H9 (cell line): ENCODE measurements at regions not wholly inside any gene's neighbourhood (a gene's known extent, or its start where the extent isn't known, plus 50 kb on each side); places are given as distances from the start of the nearest gene placed in this dataset.

Source experiments
- DNase-seq: peaks from one replicate; pipeline ENCODE4 v3.0.0-alpha.2; 2017
- H2AFZ ChIP-seq: one replicate; pipeline ENCODE4 v1.6.1; 2013; ENCODE audit warnings: mild to moderate bottlenecking, low read length, control low read depth, moderate library complexity
- H2AK5ac ChIP-seq: 2 replicates; pipeline ENCODE4 v1.6.1; 2013; ENCODE audit warnings: low read length, control low read depth, mixed read lengths; ENCODE audit not compliant: insufficient read length
- H2BK120ac ChIP-seq: one replicate; pipeline ENCODE4 v1.6.1; 2013; ENCODE audit warnings: low read depth, mild to moderate bottlenecking, low read length, control low read depth, inconsistent platforms; ENCODE audit not compliant: poor library complexity, severe bottlenecking
- H2BK12ac ChIP-seq: 2 replicates; pipeline ENCODE4 v1.6.1; 2013; ENCODE audit warnings: low read length, control low read depth, mixed read lengths, low read depth; ENCODE audit not compliant: insufficient read length
- H2BK15ac ChIP-seq: 2 replicates; pipeline ENCODE4 v1.6.1; 2013; ENCODE audit warnings: low read depth, low read length, control low read depth
- H2BK20ac ChIP-seq: one replicate; pipeline ENCODE4 v1.6.1; 2013; ENCODE audit warnings: low read depth, mild to moderate bottlenecking, low read length, control low read depth, inconsistent platforms; ENCODE audit not compliant: poor library complexity, severe bottlenecking
- H2BK5ac ChIP-seq: 2 replicates; pipeline ENCODE4 v1.6.1; 2013; ENCODE audit warnings: low read length, control low read depth, mixed read lengths; ENCODE audit not compliant: insufficient read length
- H3K14ac ChIP-seq: 2 replicates; pipeline ENCODE4 v1.6.1; 2013; ENCODE audit warnings: low read length, control low read depth; ENCODE audit not compliant: insufficient read depth
- H3K18ac ChIP-seq: 2 replicates; pipeline ENCODE4 v1.6.1; 2013; ENCODE audit warnings: low read depth, mild to moderate bottlenecking, mixed read lengths, low read length, control low read depth; ENCODE audit not compliant: insufficient read length
- H3K23ac ChIP-seq: 2 replicates; pipeline ENCODE4 v1.6.1; 2013; ENCODE audit warnings: low read length, control low read depth, mixed read lengths, low read depth; ENCODE audit not compliant: insufficient read length
- H3K23me2 ChIP-seq: 2 replicates; pipeline ENCODE4 v1.6.1; 2013; ENCODE audit warnings: low read depth, mild to moderate bottlenecking, mixed read lengths, low read length, control low read depth; ENCODE audit not compliant: insufficient read length, poor library complexity, severe bottlenecking
- H3K27ac ChIP-seq: 2 replicates; pipeline ENCODE4 v1.5.1; 2013; ENCODE audit warnings: low read length, control low read depth, mixed read lengths, low read depth; ENCODE audit not compliant: insufficient read length
- H3K27me3 ChIP-seq: 2 replicates; pipeline ENCODE4 v1.6.1; 2013; ENCODE audit warnings: low read length, control low read depth, inconsistent platforms; ENCODE audit not compliant: insufficient read depth
- H3K4ac ChIP-seq: 2 replicates; pipeline ENCODE4 v1.6.1; 2013; ENCODE audit warnings: low read depth, mild to moderate bottlenecking, control low read depth, inconsistent platforms, low read length, moderate library complexity
- H3K4me1 ChIP-seq: 2 replicates; pipeline ENCODE4 v1.6.1; 2013; ENCODE audit warnings: low read length, control low read depth, inconsistent platforms; ENCODE audit not compliant: insufficient read depth
- H3K4me2 ChIP-seq: 2 replicates; pipeline ENCODE4 v1.6.1; 2013; ENCODE audit warnings: low read length, control low read depth, mixed read lengths; ENCODE audit not compliant: insufficient read length, insufficient read depth
- H3K56ac ChIP-seq: 2 replicates; pipeline ENCODE4 v1.6.1; 2013; ENCODE audit warnings: low read depth, mild to moderate bottlenecking, mixed read lengths, low read length, control low read depth; ENCODE audit not compliant: insufficient read length
- H3K79me1 ChIP-seq: 2 replicates; pipeline ENCODE4 v1.6.1; 2013; ENCODE audit warnings: low read depth, mild to moderate bottlenecking, moderate library complexity, low read length, control low read depth, inconsistent platforms; ENCODE audit not compliant: insufficient read depth, poor library complexity, severe bottlenecking
- H3K79me2 ChIP-seq: 2 replicates; pipeline ENCODE4 v1.6.1; 2013; ENCODE audit warnings: low read length, control low read depth, inconsistent platforms; ENCODE audit not compliant: insufficient read depth
- H3K9ac ChIP-seq: 2 replicates; pipeline ENCODE4 v1.6.1; 2013; ENCODE audit warnings: low read length, control low read depth, mixed read lengths; ENCODE audit not compliant: insufficient read length; ENCODE audit errors: extremely low read depth
- H3K9me3 ChIP-seq: one replicate; pipeline ENCODE4 v1.6.1; 2013; ENCODE audit warnings: low read depth, low read length, inconsistent platforms; ENCODE audit not compliant: control insufficient read depth
- H3T11ph ChIP-seq: one replicate; pipeline ENCODE4 v1.6.1; 2013; ENCODE audit warnings: mild to moderate bottlenecking, low read length, control low read depth, inconsistent platforms
- H4K20me1 ChIP-seq: one replicate; pipeline ENCODE4 v1.6.1; 2013; ENCODE audit not compliant: control insufficient read depth, insufficient read length, insufficient read depth
- H4K5ac ChIP-seq: 2 replicates; pipeline ENCODE4 v1.6.1; 2013; ENCODE audit warnings: low read depth, mild to moderate bottlenecking, mixed read lengths, low read length, control low read depth; ENCODE audit not compliant: insufficient read length
- H4K8ac ChIP-seq: replicated peaks from 2 replicates; pipeline ENCODE4 v1.6.1; 2013; ENCODE audit warnings: low read length, control low read depth, mixed read lengths, low read depth; ENCODE audit not compliant: insufficient read length
- H4K91ac ChIP-seq: 2 replicates; pipeline ENCODE4 v1.6.1; 2013; ENCODE audit warnings: low read depth, mild to moderate bottlenecking, moderate library complexity, mixed read lengths, low read length, control low read depth; ENCODE audit not compliant: insufficient read length
- H3K27ac Mint-ChIP-seq, 3 experiments: 2 replicates in 2 of 3; 3 replicates in 1 of 3; pipeline ENCODE4 v1.8.0; 2020 to 2021; ENCODE audit warnings: mixed read lengths in 3 of 3, mild to moderate bottlenecking in 1 of 3, moderate library complexity in 1 of 3
- H3K27me3 Mint-ChIP-seq: 2 replicates; pipeline ENCODE4 v1.8.0; 2021; ENCODE audit warnings: low read depth, mild to moderate bottlenecking, moderate library complexity, mixed read lengths
- H3K36me3 Mint-ChIP-seq, 3 experiments: 2 replicates in 2 of 3; 3 replicates in 1 of 3; pipeline ENCODE4 v1.8.0; 2020 to 2021; ENCODE audit warnings: low read depth in 3 of 3, mixed read lengths in 3 of 3; ENCODE audit not compliant: insufficient read depth in 1 of 3
- H3K4me1 Mint-ChIP-seq, 2 experiments: 2 replicates each; pipeline ENCODE4 v1.8.0; 2020; ENCODE audit warnings: mixed read lengths in 2 of 2
- H3K4me3 Mint-ChIP-seq, 2 experiments: 2 replicates in 1 of 2; 3 replicates in 1 of 2; pipeline ENCODE4 v1.8.0; 2020 to 2021; ENCODE audit warnings: mild to moderate bottlenecking in 2 of 2, mixed read lengths in 2 of 2, moderate library complexity in 1 of 2
- H3K9me3 Mint-ChIP-seq, 2 experiments: 2 replicates in 1 of 2; 3 replicates in 1 of 2; pipeline ENCODE4 v1.8.0; 2020; ENCODE audit warnings: mild to moderate bottlenecking in 2 of 2, mixed read lengths in 2 of 2, moderate library complexity in 1 of 2
- WGBS: extraction: QIAGEN DNeasy Blood & Tissue Kit; methylation state at CpG from one replicate; pipeline ENCODE4 v1.1.7; 2013; ENCODE audit warnings: missing lambda C conversion rate, low lambda C conversion rate, mixed read lengths; ENCODE audit not compliant: insufficient read length; ENCODE audit errors: extremely low coverage; 5-methylcytosine and 5-hydroxymethylcytosine counted together
- TF ChIP-seq, protein P1 (sequence below): fragments of 200-600 bp; sonication (generic); conservative IDR thresholded peaks from 3 replicates; pipeline ENCODE4 v1.8.0; 2021; ENCODE audit warnings: antibody characterized with exemption, mild to moderate bottlenecking

DNA sequence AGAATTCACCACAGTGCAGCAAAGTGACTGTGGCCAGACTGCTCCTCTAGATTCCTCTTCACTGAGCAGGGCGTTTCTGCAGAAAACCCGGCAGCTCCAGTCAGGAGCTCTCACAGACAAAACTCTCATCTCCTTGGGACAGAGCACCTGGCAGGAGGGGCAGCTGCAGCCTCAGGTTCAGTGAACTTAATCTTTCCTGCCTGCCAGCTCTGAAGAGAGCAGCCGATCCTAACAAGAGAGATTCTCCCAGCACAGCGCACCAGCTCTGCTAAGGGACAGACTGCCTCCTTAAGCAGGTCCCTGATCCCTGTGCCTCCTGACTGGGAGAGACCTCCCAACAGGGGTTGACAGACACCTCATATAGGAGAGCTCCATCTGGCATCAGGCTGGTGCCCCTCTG is 1065.5 kb downstream of the GRIK2 start:
- no peaks in the 10 kb centered on the region for H3K23me2 ChIP-seq
- H2BK12ac ChIP-seq = no peak overlapping the region
- no peaks in the 10 kb centered on the region for H4K20me1 ChIP-seq
- H3K9me3 ChIP-seq = no peaks in the 10 kb centered on the region
- Mint-ChIP-seq H3K27me3 (peaks cover 73% of the 10 kb centered on the region), H3K9me3 (no peaks in the 10 kb centered on the region; a peak in 1 of 5 replicates), H3K4me1 (no peaks in the 10 kb centered on the region), H3K27ac (no peak overlapping the region), H3K36me3 (no peaks in the 10 kb centered on the region; a peak in 1 of 7 replicates), H3K4me3 (no peak overlapping the region)
- no peak overlapping the region for H2BK15ac ChIP-seq
- H3K4me2 ChIP-seq = no peak overlapping the region
- H4K5ac ChIP-seq = no peak overlapping the region
- no peak overlapping the region for H3K4ac ChIP-seq
- H2BK5ac ChIP-seq = no peak overlapping the region
- peaks cover 7% of the 10 kb centered on the region; the same call in 1 of the 2 replicates for H3K27me3 ChIP-seq
- H3K23ac ChIP-seq = no peak overlapping the region
- no peak overlapping the region for H2AK5ac ChIP-seq
- H3K14ac ChIP-seq = no peak overlapping the region
- no peak overlapping the region for H2BK120ac ChIP-seq
- no peak overlapping the region for H2AFZ ChIP-seq
- H3K18ac ChIP-seq = no peak overlapping the region
- H3K4me1 ChIP-seq = no peaks in the 10 kb centered on the region
- no peaks in the 10 kb centered on the region for H3K79me1 ChIP-seq
- no peak overlapping the region for H4K91ac ChIP-seq
- H3K27ac ChIP-seq = no peak overlapping the region
- H3K56ac ChIP-seq = no peak overlapping the region
- H2BK20ac ChIP-seq = no peak overlapping the region
- no peak for DNase-seq
- H3K79me2 ChIP-seq = no peaks in the 10 kb centered on the region
- H3K9ac ChIP-seq = no peak overlapping the region
- no peak overlapping the region for H4K8ac ChIP-seq
- TF ChIP-seq, protein P1, sequence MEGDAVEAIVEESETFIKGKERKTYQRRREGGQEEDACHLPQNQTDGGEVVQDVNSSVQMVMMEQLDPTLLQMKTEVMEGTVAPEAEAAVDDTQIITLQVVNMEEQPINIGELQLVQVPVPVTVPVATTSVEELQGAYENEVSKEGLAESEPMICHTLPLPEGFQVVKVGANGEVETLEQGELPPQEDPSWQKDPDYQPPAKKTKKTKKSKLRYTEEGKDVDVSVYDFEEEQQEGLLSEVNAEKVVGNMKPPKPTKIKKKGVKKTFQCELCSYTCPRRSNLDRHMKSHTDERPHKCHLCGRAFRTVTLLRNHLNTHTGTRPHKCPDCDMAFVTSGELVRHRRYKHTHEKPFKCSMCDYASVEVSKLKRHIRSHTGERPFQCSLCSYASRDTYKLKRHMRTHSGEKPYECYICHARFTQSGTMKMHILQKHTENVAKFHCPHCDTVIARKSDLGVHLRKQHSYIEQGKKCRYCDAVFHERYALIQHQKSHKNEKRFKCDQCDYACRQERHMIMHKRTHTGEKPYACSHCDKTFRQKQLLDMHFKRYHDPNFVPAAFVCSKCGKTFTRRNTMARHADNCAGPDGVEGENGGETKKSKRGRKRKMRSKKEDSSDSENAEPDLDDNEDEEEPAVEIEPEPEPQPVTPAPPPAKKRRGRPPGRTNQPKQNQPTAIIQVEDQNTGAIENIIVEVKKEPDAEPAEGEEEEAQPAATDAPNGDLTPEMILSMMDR = no peak
- no CpG with 5 or more reads among the region's 4 CpGs for WGBS
- no peak overlapping the region for H3T11ph ChIP-seq
